22Rv1 (cell line): ENCODE measurements at regions not wholly inside any gene's neighbourhood (a gene's known extent, or its start where the extent isn't known, plus 50 kb on each side); places are given as distances from the start of the nearest gene placed in this dataset.

Experiments used
- CTCF ChIP-seq: fragments of 450-650 bp; IDR thresholded peaks from 2 replicates; pipeline ENCODE4 v1.5.1; 2017; ENCODE audit warnings: mild to moderate bottlenecking
- ZFX ChIP-seq: fragments of 450-650 bp; IDR thresholded peaks from 2 replicates; pipeline ENCODE4 v1.6.1; 2017; ENCODE audit warnings: antibody characterized with exemption, borderline replicate concordance

- TF ChIP-seq CTCF (no peak), ZFX (no peak)
These were observed 152.0 kb downstream of the MATN1 start for GRCh38 chr1:30571380-30571779.
